GM18951 (cell line): ENCODE measurements at regions not wholly inside any gene's neighbourhood (a gene's known extent, or its start where the extent isn't known, plus 50 kb on each side); places are given as distances from the start of the nearest gene placed in this dataset.

Experiments
- POLR2A ChIP-seq: IDR thresholded peaks from 4 replicates; pipeline ENCODE4 v1.6.1; 2011; ENCODE audit warnings: mild to moderate bottlenecking; ENCODE audit not compliant: insufficient read length, insufficient read depth; ENCODE audit errors: extremely low read depth
- in situ Hi-C: fragments of 300-500 bp; cut with MboI; formaldehyde crosslinking; loops from one replicate; pipeline ENCODE4 v1.12.0; 2022; ENCODE audit warnings: low sequenced_read_pairs, mixed read lengths, inconsistent platforms; ENCODE audit not compliant: unreplicated experiment

DNA sequence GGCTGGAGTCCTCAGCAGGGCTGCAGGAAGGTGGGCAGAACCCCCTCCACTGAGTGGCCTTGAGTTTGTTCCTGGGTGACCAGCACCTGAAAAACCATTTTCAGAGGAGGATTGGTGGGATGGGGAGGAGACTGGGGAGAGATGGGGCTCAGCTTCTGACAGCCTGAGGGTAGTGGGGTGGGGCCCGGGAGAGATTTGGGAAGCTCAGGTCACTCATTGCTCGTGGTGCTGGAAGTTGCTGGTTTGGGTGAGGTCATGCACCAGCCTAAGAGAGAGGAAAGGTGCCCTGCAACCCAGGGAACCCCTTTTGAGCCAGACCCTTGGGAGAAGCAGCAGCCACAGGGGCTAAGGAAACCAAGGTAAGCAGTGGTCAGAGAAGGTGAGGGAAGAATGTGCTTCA is 100.8 kb downstream of the EBNA1BP2 start:
- TF ChIP-seq POLR2A = no peak
- in situ Hi-C loops = loop anchor here (10.0 kb wide), 1 partner anchor 296 kb away; no protein-coding TSS in a partner anchor

DNA sequence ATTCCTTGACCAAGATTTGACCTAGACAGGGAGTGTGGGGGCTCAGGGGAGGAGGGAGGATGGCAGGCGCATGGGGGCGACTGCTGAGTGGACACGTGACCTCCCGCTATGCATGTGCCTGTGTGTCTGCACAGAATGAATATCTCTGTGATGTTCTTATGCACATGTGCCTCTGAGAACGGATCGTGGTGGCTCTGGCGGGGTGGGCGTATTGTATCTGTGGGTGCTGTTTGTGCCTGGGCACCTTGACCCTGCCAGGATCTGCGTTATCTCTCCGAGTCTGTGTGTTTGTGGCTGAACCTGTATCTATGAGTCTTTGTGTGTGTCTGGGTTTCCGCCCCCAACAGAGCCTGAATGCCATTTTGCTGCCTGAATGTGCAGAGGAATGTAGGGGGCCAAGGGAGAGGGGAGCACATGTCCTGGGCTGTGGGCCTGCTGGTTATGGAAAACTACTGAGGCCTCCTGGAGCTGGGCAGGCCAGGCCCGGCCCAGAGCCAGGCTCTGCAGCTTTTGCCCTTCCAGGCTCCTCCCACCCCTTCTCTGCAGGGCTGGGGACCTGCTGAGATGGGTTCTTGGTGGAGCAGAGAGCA is 102.5 kb downstream of the EBNA1BP2 start:
- in situ Hi-C loops = loop anchor here (10.0 kb wide), 1 partner anchor 295 kb away; no protein-coding TSS in a partner anchor

DNA sequence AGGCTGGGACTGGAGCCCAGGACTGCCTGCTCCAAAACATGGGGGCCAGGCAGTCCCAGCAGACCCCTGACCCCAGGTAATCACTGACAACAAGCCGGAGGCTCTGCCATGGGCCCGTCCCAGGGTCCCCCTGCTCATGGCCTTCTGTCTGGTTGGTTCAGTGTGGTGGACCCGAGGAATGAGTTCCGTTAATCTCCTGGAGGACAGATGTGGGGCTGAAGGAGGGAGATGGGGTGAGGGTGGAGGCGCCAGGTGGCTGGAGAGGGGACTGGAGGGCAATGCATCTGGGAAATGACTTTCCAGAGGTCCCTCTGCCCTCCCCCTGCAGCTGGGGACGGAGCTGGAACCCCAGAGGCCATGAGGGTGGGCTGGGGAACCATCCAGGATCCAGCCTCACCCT is 103.2 kb downstream of the EBNA1BP2 start:
- TF ChIP-seq POLR2A = no peak
- in situ Hi-C loops = no loop called here

More for the DNA sequence above, 102.5 kb downstream of the EBNA1BP2 start:
- no peak for TF ChIP-seq POLR2A

DNA sequence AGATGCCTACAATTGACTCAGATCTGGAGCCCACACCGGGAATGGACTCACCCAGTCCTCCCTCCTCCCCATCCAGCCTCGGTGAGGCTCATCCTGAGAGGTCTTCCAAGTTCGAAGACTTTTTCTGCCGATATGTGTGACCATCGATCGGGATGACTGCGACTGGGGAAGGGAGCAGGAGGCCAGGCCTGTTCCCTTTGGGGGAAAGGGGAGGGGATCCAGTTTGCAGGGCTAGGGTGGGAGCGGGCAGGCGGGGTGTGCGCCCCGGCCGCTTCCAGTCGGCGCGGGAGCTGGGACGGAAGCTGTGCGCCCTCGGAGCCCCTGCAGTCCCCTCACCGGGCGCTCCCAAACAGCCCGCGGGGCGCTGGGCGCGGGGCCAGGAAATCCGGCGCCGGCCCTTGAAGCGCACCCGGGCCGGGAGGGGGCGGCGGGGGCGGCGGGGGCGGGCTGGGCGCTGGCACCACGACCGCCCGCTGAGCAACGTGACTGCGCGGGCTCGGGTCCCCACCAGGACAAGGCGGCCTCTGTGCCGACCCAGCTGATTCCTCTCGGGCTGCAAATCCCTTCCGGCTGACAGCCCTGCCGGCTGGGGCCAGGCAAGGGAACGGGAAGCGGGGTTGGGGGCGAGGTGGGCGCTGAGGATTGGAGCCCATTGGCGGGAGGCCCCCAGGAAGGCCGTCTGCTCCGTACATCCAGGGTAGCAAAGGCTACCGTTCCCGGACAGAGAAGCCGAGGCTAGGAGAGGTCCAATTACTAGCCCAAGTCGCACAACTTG is 103.9 kb downstream of the EBNA1BP2 start:
- in situ Hi-C loops = no loop called here
- TF ChIP-seq POLR2A = no peak

DNA sequence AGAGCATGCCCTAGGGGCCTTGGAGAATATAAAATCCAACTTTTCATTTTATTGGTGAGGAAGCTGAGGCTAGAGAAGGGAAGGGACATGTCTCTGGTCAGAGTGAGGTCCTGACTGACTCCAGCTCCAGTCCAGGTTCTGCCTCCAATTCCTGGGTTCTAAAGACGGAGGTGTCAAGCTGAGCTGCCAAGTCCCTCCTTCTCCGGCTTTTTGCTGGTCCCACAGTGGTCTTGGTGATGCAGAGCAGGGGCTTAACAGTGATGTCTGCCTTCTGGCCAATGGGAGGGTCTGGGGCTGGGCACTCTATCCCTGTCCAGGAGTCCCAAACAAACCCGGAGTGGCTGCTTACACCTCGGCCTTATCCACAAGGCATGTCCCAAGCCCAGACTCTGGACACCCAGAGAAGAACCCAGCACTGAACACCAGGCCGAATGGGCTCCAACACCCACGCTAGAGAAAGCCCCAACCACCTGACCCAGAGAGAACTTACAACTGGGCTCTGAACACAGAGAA is 104.8 kb downstream of the EBNA1BP2 start:
- TF ChIP-seq POLR2A = no peak
- in situ Hi-C loops = no loop called here

DNA sequence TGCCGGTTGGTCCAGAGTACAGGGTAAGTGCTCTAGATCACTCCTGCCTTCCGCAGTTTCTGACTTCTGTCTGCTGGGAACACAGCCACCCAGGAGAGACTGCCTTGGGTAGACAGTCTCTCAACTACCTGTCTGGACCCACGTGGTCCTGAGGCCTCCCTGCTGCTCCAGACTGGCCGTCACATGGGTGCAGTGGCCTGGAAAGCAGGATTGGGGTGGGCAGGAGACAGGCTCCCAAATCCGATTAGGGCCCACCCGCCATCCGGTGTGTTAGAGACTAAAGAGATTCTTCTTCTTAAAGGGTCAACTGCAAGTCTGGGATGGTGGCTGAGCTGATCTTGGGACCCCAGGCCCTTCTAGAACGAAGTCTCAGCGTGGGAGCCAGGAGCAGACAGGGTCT is 105.5 kb downstream of the EBNA1BP2 start:
- in situ Hi-C loops = no loop called here
- TF ChIP-seq POLR2A = no peak

DNA sequence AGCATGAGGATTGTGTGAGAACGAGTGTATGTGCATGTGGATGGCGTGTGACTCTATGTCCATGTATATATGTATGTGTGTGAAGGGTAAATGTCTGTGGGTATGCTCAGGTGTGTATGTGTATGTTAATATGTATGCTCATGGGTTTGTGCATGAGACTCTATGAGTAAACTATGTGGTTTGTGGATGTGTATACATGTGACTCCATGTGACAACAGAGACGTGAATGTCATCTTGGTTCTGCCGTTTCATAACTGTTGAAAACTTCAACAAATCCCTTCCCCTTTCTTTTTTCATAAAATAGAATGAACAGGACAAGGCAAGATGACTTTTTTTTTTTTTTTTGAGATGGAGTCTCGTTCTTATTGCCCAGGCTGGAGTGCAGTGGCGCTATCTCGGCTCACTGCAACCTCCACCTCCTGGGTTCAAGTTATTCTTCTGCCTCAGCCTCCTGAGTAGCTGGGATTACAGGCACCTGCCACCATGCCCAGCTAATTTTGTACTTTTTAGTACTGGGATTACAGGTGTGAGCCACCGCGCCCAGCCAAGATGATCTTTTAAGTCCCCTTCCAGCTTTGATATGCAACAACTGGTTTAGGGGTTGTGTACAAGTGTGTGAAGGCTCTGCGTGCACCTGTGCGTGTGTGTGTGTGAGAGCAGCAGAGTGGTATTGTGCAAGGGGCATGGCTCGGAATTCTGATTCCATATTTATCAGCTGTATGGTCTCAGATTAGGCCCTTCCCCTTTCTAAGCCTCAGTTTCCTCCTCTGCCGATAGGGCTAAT is 106.3 kb downstream of the EBNA1BP2 start:
- in situ Hi-C loops = no loop called here
- no peak for TF ChIP-seq POLR2A

DNA sequence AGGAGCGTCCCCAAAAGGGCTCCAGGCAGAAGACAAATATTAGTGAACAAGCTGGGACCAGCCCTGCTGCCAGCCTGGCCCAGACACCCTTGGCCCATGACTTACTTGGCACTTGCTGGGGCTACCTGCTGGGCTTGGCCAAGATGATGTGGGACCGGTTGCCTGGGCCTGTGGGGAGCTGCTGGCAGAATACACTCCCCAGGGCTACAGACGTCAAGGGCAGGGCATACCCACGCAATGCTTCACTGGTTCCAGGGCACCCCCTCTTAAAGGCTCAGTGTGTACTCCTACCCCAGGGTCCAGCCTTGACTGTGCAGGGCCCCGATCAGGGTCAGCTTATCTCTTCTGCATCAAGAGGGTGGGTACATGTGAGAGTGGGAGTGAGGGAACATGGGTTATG is 106.5 kb upstream of the SLC2A1 start:
- in situ Hi-C loops = no loop called here
- no peak for TF ChIP-seq POLR2A

DNA sequence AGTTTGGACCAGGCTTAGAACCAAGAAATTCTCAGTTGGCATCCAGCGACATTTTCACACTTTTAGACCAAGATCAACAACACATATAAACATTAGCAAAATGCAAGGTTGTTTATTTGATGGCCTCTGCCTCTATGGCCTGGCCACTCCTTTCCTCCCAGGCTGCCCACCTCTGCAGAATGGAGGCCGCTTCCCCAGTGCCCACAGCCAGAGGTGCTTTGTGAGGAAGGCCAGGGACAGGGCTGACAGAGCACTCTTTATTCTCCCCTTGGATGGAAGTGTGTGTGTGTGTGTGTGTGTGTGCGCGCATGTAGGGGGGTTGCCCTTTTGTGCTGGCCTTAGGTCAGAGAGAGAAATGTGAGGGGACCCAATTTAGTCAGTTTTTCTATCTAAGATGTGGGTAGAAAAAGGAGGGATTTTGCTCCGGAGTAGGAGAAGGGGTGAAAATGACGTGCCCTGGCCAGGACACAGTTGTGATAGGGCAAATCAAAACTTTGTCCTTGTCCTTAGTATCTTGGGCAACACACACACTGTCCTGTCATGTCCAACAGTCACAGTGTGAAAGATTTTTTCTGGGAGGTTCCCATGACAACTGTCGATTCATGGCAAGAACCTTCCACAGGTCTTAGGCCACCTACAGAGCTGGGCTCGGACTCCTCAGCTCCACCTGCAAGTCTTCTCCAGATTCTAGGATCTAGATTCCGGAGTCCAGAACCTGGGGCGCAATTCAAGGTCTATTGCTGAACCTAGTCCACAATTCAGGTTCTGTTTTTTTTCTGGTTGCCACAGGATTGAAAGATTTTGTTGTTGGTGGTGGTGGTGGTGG is 104.9 kb upstream of the SLC2A1 start:
- in situ Hi-C loops = no loop called here
- no peak for TF ChIP-seq POLR2A

DNA sequence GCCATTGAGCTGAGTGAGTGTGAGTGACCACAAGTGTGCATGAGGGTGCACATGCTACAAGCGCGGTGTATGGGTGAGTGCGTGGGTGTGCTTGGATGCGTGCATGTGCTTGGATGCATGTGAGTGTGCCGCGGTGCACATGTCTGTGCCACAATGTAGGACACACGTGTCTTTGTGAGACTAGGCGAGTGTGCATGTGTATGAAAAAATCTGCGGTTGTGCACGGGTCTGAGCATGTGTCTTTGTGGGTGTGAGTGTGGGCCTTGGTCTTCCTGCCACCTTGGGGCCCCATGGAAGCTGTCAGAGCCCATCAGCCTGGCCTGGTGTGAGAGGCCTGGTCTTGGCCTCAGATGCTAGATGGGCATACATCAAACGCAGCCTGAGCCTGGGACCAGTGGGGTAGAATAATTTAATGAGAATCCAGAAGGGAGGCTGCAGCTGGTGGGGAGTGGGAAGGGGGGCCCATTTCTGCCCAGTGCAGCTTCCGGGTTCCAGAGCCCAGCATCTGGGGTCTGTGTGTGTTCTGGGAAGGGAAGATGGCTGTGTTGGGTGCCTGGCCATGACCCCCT is 103.9 kb upstream of the SLC2A1 start:
- no peak for TF ChIP-seq POLR2A
- in situ Hi-C loops = no loop called here

DNA sequence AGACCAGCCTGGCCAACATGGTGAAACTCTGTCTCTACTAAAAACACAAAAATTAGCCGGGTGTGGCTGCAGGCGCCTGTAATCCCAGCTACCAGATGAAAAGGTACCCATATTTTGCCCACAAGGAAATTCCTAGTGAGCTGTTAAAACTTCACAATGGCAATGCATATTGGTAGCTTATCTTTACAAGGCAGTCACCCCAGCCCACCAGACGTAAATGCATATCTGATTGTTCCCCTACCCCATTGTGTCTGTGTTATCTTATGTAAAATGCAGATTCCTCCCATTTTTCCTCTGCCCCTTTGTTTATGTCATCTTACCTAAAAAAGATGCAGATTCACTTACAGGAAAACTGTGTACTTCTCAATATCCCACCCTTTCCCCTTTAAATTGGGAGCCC is 103.1 kb upstream of the SLC2A1 start:
- in situ Hi-C loops = no loop called here

More for the DNA sequence above, 103.1 kb upstream of the SLC2A1 start:
- TF ChIP-seq POLR2A = no peak
